IPS-15b (cell line): ENCODE measurements at regions not wholly inside any gene's neighbourhood (a gene's known extent, or its start where the extent isn't known, plus 50 kb on each side); places are given as distances from the start of the nearest gene placed in this dataset.

ENCODE experiments used
- H3K27me3 ChIP-seq: one replicate; pipeline ENCODE4 v1.6.1; 2013; ENCODE audit warnings: low read length; ENCODE audit not compliant: control insufficient read depth, insufficient read depth
- H3K36me3 ChIP-seq: one replicate; pipeline ENCODE4 v1.6.1; 2013; ENCODE audit warnings: low read length; ENCODE audit not compliant: control insufficient read depth, insufficient read depth
- H3K4me1 ChIP-seq: one replicate; pipeline ENCODE4 v1.6.1; 2013; ENCODE audit warnings: mild to moderate bottlenecking, low read length; ENCODE audit not compliant: control insufficient read depth, insufficient read depth
- H3K4me3 ChIP-seq: one replicate; pipeline ENCODE4 v1.5.1; 2013; ENCODE audit warnings: low read depth, low read length
- H3K9ac ChIP-seq: one replicate; pipeline ENCODE4 v1.6.1; 2013; ENCODE audit warnings: low read depth, mild to moderate bottlenecking, low read length
- H3K9me3 ChIP-seq: one replicate; pipeline ENCODE4 v1.6.1; 2013; ENCODE audit warnings: mild to moderate bottlenecking, low read length; ENCODE audit not compliant: control insufficient read depth, insufficient read depth

- H3K27me3 ChIP-seq = no peaks in the 10 kb centered on the region
- no peak overlapping the region for H3K9ac ChIP-seq
- no peaks in the 10 kb centered on the region for H3K9me3 ChIP-seq
- no peaks in the 10 kb centered on the region for H3K36me3 ChIP-seq
- H3K4me3 ChIP-seq = no peak overlapping the region
- peaks cover 8% of the 10 kb centered on the region for H3K4me1 ChIP-seq
These were observed 169.7 kb downstream of the ATG4C start for GRCh38 chr1:62953633-62954032.

GRCh38 chr1:62954758-62955157 lies 170.8 kb downstream of the ATG4C start:
- Histone ChIP-seq H3K9me3 (no peaks in the 10 kb centered on the region), H3K4me3 (no peak overlapping the region), H3K4me1 (peaks cover 8% of the 10 kb centered on the region), H3K36me3 (no peaks in the 10 kb centered on the region), H3K9ac (no peak overlapping the region), H3K27me3 (no peaks in the 10 kb centered on the region)

- Histone ChIP-seq H3K9me3 (no peaks in the 10 kb centered on the region), H3K36me3 (no peaks in the 10 kb centered on the region), H3K4me1 (peaks cover 8% of the 10 kb centered on the region), H3K9ac (no peak overlapping the region), H3K4me3 (no peak overlapping the region), H3K27me3 (no peaks in the 10 kb centered on the region)
These were observed 171.7 kb downstream of the ATG4C start for GRCh38 chr1:62955666-62956065.

- Histone ChIP-seq H3K36me3 (no peaks in the 10 kb centered on the region), H3K9ac (no peak overlapping the region), H3K27me3 (no peaks in the 10 kb centered on the region), H3K4me1 (peaks cover 12% of the 10 kb centered on the region), H3K9me3 (no peaks in the 10 kb centered on the region), H3K4me3 (no peak overlapping the region)
These were observed 178.3 kb downstream of the ATG4C start for GRCh38 chr1:62962014-62962812.

- Histone ChIP-seq H3K36me3 (no peaks in the 10 kb centered on the region), H3K4me3 (no peak overlapping the region), H3K9me3 (no peaks in the 10 kb centered on the region), H3K4me1 (peaks cover 12% of the 10 kb centered on the region), H3K27me3 (no peaks in the 10 kb centered on the region), H3K9ac (peak overlapping the region; percentile 9)
These were observed 179.2 kb downstream of the ATG4C start for GRCh38 chr1:62962901-62963776.

GRCh38 chr1:62964141-62964540 lies 180.2 kb downstream of the ATG4C start:
- H3K36me3 ChIP-seq = no peaks in the 10 kb centered on the region
- no peaks in the 10 kb centered on the region for H3K27me3 ChIP-seq
- no peak overlapping the region for H3K9ac ChIP-seq
- H3K4me1 ChIP-seq = peaks cover 12% of the 10 kb centered on the region
- no peaks in the 10 kb centered on the region for H3K9me3 ChIP-seq
- no peak overlapping the region for H3K4me3 ChIP-seq

- H3K4me1 ChIP-seq = peaks cover 12% of the 10 kb centered on the region
These were observed 183.1 kb downstream of the ATG4C start for GRCh38 chr1:62967031-62967430.

GRCh38 chr1:62977366-62977765 lies 193.4 kb downstream of the ATG4C start:
- H3K27me3 ChIP-seq = no peaks in the 10 kb centered on the region
- H3K4me3 ChIP-seq = no peak overlapping the region

More at GRCh38 chr1:62967031-62967430, 183.1 kb downstream of the ATG4C start:
- Histone ChIP-seq H3K9me3 (no peaks in the 10 kb centered on the region), H3K36me3 (no peaks in the 10 kb centered on the region), H3K9ac (no peak overlapping the region), H3K27me3 (no peaks in the 10 kb centered on the region), H3K4me3 (no peak overlapping the region)

GRCh38 chr1:62978741-62979140 lies 194.8 kb downstream of the ATG4C start:
- no peaks in the 10 kb centered on the region for H3K27me3 ChIP-seq
- no peaks in the 10 kb centered on the region for H3K9me3 ChIP-seq

More at GRCh38 chr1:62977366-62977765, 193.4 kb downstream of the ATG4C start:
- H3K9ac ChIP-seq = no peak overlapping the region
- no peaks in the 10 kb centered on the region for H3K36me3 ChIP-seq
- H3K9me3 ChIP-seq = no peaks in the 10 kb centered on the region
- H3K4me1 ChIP-seq = no peaks in the 10 kb centered on the region

GRCh38 chr1:62981434-62981833 lies 197.5 kb downstream of the ATG4C start:
- Histone ChIP-seq H3K9me3 (no peaks in the 10 kb centered on the region), H3K9ac (no peak overlapping the region), H3K4me1 (no peaks in the 10 kb centered on the region), H3K27me3 (no peaks in the 10 kb centered on the region), H3K36me3 (no peaks in the 10 kb centered on the region), H3K4me3 (no peak overlapping the region)

More at GRCh38 chr1:62978741-62979140, 194.8 kb downstream of the ATG4C start:
- no peak overlapping the region for H3K9ac ChIP-seq
- no peaks in the 10 kb centered on the region for H3K4me1 ChIP-seq
- H3K36me3 ChIP-seq = no peaks in the 10 kb centered on the region
- no peak overlapping the region for H3K4me3 ChIP-seq

GRCh38 chr1:62988867-62989266 lies 204.9 kb downstream of the ATG4C start:
- Histone ChIP-seq H3K27me3 (no peaks in the 10 kb centered on the region), H3K4me3 (no peak overlapping the region), H3K4me1 (no peaks in the 10 kb centered on the region), H3K9me3 (no peaks in the 10 kb centered on the region), H3K36me3 (no peaks in the 10 kb centered on the region), H3K9ac (no peak overlapping the region)
